BLaER1 treated with 17β-estradiol and CSF1 and Interleukin-3, amounts not matched to agents 10 nM and 100 nM (cell line): ENCODE measurements at regions not wholly inside any gene's neighbourhood (a gene's known extent, or its start where the extent isn't known, plus 50 kb on each side); places are given as distances from the start of the nearest gene placed in this dataset.

ENCODE experiments used
- H3K27ac ChIP-seq, 11 experiments: shearing (Covaris generic); formaldehyde crosslinking; 2 replicates each; pipeline ENCODE4 v1.8.1; 2022
- H3K27me3 ChIP-seq, 11 experiments: shearing (Covaris generic); formaldehyde crosslinking; 2 replicates each; pipeline ENCODE4 v1.8.1; 2022
- H3K36me3 ChIP-seq, 11 experiments: shearing (Covaris generic); formaldehyde crosslinking; 2 replicates each; pipeline ENCODE4 v1.8.1; 2022
- H3K4me1 ChIP-seq, 10 experiments: shearing (Covaris generic); formaldehyde crosslinking; 2 replicates each; pipeline ENCODE4 v1.8.1; 2022
- H3K4me2 ChIP-seq, 11 experiments: shearing (Covaris generic); formaldehyde crosslinking; 2 replicates each; pipeline ENCODE4 v1.8.1; 2022
- H3K4me3 ChIP-seq, 10 experiments: shearing (Covaris generic); formaldehyde crosslinking; 2 replicates each; pipeline ENCODE4 v1.8.1; 2022
- H3K9ac ChIP-seq, 11 experiments: shearing (Covaris generic); formaldehyde crosslinking; 2 replicates each; pipeline ENCODE4 v1.8.1; 2022
- H3K9me3 ChIP-seq, 11 experiments: shearing (Covaris generic); formaldehyde crosslinking; replicated peaks in 1 of 11; 2 replicates each; pipeline ENCODE4 v1.8.1; 2022
- H4K20me1 ChIP-seq, 11 experiments: shearing (Covaris generic); formaldehyde crosslinking; 2 replicates each; pipeline ENCODE4 v1.8.1; 2022
- Cebpa-rat ChIP-seq, 11 experiments: shearing (Covaris generic); IDR thresholded peaks; 2 replicates each; pipeline ENCODE4 v1.8.1; 2022

DNA sequence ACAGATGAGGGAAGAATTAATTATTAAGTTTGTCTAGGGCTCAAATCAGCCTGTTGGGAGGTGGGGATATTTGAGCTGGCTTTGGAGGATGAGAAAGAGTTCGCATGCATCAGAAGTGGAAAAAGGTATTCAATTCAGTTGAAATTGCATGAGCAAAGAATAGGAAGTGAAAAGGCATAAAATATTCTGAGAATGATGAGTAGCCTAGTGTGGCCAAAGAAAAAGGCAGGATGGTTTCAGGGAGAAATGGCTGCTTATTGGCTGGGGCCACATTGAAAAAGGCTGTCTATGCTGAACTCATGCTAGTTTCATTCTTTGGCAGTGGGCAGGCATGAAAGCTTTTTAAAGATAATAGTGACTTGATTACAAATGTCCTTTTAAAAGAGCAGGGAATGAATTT, 235.4 kb upstream of the RIOK2 start:
- no peak overlapping the region for H3K9ac ChIP-seq
- H3K36me3 ChIP-seq: no peaks in the 10 kb centered on the region
- H3K27ac ChIP-seq: no peak overlapping the region
- H3K27me3 ChIP-seq: no peaks in the 10 kb centered on the region
- no peaks in the 10 kb centered on the region for H3K9me3 ChIP-seq
- H4K20me1 ChIP-seq: no peaks in the 10 kb centered on the region
- no peak overlapping the region for H3K4me2 ChIP-seq
- no peaks in the 10 kb centered on the region for H3K4me1 ChIP-seq
- no peak overlapping the region for H3K4me3 ChIP-seq
- no peak for TF ChIP-seq Cebpa-rat (IDR thresholded peaks at IDR 0.05)

DNA sequence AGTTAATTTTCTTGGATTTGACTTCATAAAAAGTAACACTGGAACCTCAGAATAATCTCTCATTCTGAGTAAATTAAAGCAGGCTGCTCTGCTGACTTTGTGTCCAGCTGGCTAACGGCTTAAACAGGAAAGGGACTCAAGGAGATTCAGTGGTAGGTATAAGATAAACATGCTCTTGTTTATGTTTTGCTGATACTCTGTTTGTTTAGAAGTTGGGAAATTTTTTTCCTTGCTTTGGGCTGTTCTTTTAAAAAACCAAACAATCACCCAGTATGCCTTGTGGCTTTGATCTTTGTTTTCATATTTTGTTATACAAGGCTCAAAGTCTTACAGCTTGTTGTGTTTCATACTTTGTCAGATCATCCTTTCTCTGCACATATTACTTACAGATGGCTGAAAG, 237.6 kb upstream of the RIOK2 start:
- Histone ChIP-seq H4K20me1 (no peaks in the 10 kb centered on the region), H3K9ac (no peak overlapping the region), H3K4me1 (no peaks in the 10 kb centered on the region), H3K27ac (no peak overlapping the region), H3K4me3 (no peak overlapping the region), H3K27me3 (no peaks in the 10 kb centered on the region), H3K4me2 (no peak overlapping the region), H3K9me3 (no peaks in the 10 kb centered on the region), H3K36me3 (no peaks in the 10 kb centered on the region)
- TF ChIP-seq Cebpa-rat (IDR thresholded peaks at IDR 0.05): no peak

DNA sequence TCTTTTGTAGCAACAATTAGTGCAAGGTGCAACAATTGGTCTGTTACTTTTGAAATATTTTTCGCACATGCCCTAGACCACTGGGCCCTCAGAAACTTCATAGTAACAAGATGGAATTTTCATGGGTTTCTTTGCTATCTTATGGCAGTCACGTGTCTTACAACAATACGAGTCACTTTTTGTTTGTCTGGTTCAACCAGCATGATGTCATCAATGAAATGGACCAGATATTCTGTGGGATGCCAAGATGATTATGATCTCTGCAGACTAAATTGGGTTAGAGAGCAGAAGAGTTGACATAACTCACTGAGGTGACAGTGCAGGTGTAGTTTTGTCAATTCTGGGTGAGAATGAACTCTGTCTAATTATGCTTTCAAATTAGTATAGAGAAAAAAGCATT, 239.6 kb upstream of the RIOK2 start:
- Histone ChIP-seq H3K9me3 (no peaks in the 10 kb centered on the region), H3K4me3 (no peak overlapping the region), H4K20me1 (no peaks in the 10 kb centered on the region), H3K27me3 (no peaks in the 10 kb centered on the region), H3K27ac (no peak overlapping the region), H3K4me1 (no peaks in the 10 kb centered on the region), H3K36me3 (no peaks in the 10 kb centered on the region), H3K4me2 (no peak overlapping the region), H3K9ac (no peak overlapping the region)
- TF ChIP-seq Cebpa-rat (IDR thresholded peaks at IDR 0.05): no peak

DNA sequence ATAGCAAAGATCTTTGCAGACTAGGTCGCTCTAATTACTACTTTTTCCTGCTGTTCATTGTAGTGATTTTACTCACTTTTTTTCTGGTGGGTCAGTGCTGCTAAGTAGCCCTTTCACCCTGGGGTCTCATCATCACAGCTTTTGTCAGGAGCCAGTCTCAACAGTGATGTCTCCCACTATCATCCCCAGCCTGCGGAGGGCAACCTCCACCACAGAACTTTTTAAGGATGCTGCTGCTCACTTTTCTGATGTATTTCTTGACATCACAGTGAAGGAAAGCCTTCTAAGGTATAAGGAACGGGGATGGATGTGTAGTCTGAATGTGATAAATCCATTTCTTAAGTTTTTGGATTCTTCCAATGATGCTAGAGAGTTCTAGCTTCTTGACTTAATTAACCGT, 242.5 kb upstream of the RIOK2 start:
- Histone ChIP-seq H3K27me3 (no peaks in the 10 kb centered on the region), H3K4me2 (no peak overlapping the region)
- no peak for TF ChIP-seq Cebpa-rat (IDR thresholded peaks at IDR 0.05)

DNA sequence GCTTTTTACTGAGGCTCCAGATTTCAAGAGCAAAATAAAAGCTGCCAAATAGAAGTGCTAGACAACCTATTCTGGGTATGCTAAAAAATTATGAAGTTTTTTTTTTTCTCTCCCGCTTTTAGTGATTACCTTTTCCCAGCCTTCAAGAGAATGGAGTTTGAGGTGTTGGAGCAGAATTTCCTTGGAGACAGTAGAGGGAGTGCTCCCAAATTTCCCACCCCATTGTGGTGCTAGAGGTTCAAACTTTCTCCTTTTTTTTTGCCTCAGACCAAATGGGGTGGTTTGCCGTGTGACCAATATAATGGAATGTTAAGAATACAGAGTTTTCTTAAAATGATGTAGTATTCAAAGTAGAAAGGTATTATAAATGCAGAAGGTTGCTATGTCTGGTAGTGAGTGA, 244.2 kb upstream of the RIOK2 start:
- H3K4me3 ChIP-seq: no peak overlapping the region
- no peak overlapping the region for H3K27ac ChIP-seq
- H3K4me2 ChIP-seq: no peak overlapping the region
- no peaks in the 10 kb centered on the region for H3K27me3 ChIP-seq
- no peaks in the 10 kb centered on the region for H3K9me3 ChIP-seq
- H3K36me3 ChIP-seq: no peaks in the 10 kb centered on the region
- no peak for TF ChIP-seq Cebpa-rat (IDR thresholded peaks at IDR 0.05)
- H3K4me1 ChIP-seq: no peaks in the 10 kb centered on the region
- H3K9ac ChIP-seq: no peak overlapping the region
- no peaks in the 10 kb centered on the region for H4K20me1 ChIP-seq

More for the DNA sequence above, 242.5 kb upstream of the RIOK2 start:
- no peaks in the 10 kb centered on the region for H3K9me3 ChIP-seq
- H3K4me1 ChIP-seq: no peaks in the 10 kb centered on the region
- H3K4me3 ChIP-seq: no peak overlapping the region
- no peaks in the 10 kb centered on the region for H4K20me1 ChIP-seq
- no peak overlapping the region for H3K9ac ChIP-seq
- no peaks in the 10 kb centered on the region for H3K36me3 ChIP-seq
- no peak overlapping the region for H3K27ac ChIP-seq

DNA sequence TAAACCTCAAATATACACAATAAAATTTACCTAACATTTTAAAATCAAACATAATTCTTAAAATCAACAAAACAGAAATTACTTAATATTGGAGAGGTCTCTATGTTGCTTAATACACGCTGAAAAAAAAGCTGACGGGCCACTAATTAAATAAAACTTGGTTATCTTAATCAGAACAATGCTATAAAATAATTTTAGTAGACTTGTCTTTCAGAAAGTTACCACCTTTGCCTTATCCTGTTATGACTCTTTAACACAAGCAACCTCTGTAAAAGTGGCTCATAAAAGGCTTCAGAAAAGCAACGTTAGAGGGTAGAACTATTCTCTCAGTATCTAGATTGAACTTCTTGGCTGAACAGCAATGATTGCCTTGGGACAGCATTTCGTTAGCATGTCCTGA, 251.0 kb upstream of the RIOK2 start:
- Histone ChIP-seq H3K4me2 (no peak overlapping the region), H3K27me3 (no peaks in the 10 kb centered on the region), H3K36me3 (no peaks in the 10 kb centered on the region), H3K9ac (no peak overlapping the region), H3K9me3 (no peaks in the 10 kb centered on the region), H3K4me1 (no peaks in the 10 kb centered on the region), H3K4me3 (no peak overlapping the region), H3K27ac (no peak overlapping the region), H4K20me1 (no peaks in the 10 kb centered on the region)
- TF ChIP-seq Cebpa-rat (IDR thresholded peaks at IDR 0.05): no peak

DNA sequence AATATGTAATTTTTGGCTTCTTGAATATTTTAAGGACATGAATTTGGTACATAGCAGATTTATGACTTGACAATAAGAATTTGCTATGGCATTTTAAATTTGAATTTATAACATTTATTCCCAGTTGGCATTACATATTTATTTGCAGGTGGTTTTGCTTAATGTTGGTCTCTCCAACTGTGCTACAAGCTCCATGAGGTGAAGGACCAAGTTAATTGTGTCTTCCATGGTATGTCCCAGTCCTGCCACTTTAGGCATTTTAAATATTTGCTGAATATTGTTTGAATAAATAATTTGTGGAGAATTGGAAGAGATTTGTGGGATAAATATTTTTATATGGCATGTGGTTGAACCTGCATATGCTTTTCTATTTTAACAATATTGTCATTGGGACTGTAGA, 253.4 kb upstream of the RIOK2 start:
- TF ChIP-seq Cebpa-rat (IDR thresholded peaks at IDR 0.05): no peak
- H4K20me1 ChIP-seq: no peaks in the 10 kb centered on the region
- no peak overlapping the region for H3K27ac ChIP-seq
- no peaks in the 10 kb centered on the region for H3K9me3 ChIP-seq
- no peaks in the 10 kb centered on the region for H3K27me3 ChIP-seq
- H3K4me3 ChIP-seq: no peak overlapping the region
- no peak overlapping the region for H3K4me2 ChIP-seq
- no peak overlapping the region for H3K9ac ChIP-seq
- H3K36me3 ChIP-seq: no peaks in the 10 kb centered on the region
- no peaks in the 10 kb centered on the region for H3K4me1 ChIP-seq

DNA sequence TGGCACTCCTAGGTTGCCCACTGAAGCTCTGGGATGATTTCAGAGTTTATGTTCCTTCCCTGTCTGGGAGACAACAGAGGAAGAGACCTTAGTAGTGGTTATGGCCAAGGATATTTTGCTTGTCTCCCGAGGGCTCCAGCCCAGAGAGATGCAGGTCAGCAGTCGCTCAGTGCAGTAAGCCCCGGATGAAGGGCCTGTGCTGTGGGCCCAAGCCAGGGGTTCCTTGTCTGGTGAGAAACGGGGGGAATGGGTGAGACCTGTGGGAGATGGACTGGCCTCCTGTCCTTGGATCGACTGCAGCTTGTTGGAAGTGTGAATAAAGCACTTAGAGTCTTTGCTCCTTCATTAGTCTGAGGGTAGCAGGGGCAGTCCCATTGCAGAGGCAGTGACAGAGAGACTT, 260.7 kb upstream of the RIOK2 start:
- Histone ChIP-seq H3K36me3 (no peaks in the 10 kb centered on the region), H3K27me3 (no peaks in the 10 kb centered on the region), H3K4me1 (no peaks in the 10 kb centered on the region), H3K9ac (no peak overlapping the region), H3K27ac (no peak overlapping the region), H3K4me2 (no peak overlapping the region), H3K4me3 (no peak overlapping the region), H3K9me3 (peaks cover 0 to 25% (median 20%) of the 10 kb centered on the region in 11 experiments; a peak in 18 of 22 replicates), H4K20me1 (no peaks in the 10 kb centered on the region)
- TF ChIP-seq Cebpa-rat (IDR thresholded peaks at IDR 0.05): no peak

DNA sequence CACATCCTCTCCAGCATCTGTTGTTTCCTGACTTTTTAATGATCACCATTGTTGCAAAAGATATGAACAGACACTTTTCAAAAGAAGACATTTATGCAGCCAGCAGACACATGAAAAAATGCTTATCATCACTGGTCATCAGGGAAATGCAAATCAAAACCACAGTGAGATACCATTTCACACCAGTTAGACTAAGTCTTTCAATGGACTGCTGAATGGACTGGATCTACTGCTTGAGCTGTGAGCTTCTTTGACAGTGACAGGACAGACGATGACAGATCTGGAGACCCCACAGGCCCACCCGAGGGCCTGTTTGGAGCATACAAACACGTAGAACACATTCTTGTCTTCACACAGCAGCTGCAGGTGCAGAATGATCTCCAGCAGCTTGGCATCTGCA, 266.1 kb upstream of the RIOK2 start:
- H3K4me1 ChIP-seq: no peaks in the 10 kb centered on the region
- no peak overlapping the region for H3K4me3 ChIP-seq
- no peak for TF ChIP-seq Cebpa-rat (IDR thresholded peaks at IDR 0.05)
- no peaks in the 10 kb centered on the region for H3K27me3 ChIP-seq
- no peak overlapping the region for H3K27ac ChIP-seq
- no peaks in the 10 kb centered on the region for H3K36me3 ChIP-seq
- no peaks in the 10 kb centered on the region for H4K20me1 ChIP-seq
- peaks cover 0 to 18% (median 13%) of the 10 kb centered on the region in 11 experiments; a peak in 17 of 22 replicates for H3K9me3 ChIP-seq
- H3K4me2 ChIP-seq: no peak overlapping the region
- H3K9ac ChIP-seq: no peak overlapping the region

DNA sequence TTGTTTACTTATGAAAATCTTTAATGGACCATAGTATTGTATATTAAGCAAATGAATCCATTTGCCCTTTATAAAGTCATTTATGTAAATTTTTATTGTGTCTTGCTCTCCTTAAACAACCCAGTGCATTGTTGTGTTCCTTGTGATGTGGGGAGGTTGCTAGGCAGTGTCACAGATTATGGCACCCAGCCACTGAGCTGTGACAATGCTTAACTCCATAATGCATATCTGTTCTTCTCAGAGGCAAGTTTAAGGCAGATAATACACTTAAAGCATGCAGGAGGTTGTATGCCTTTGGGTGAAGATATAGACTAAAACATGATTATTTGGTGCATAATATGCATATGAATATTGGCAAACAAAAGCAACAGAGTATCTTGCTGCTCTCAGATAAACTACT, 269.6 kb upstream of the RIOK2 start:
- no peak overlapping the region for H3K27ac ChIP-seq
- no peaks in the 10 kb centered on the region for H3K4me1 ChIP-seq
- H3K27me3 ChIP-seq: no peaks in the 10 kb centered on the region
- H3K9me3 ChIP-seq: no peaks in the 10 kb centered on the region
- no peak for TF ChIP-seq Cebpa-rat (IDR thresholded peaks at IDR 0.05)
- H4K20me1 ChIP-seq: no peaks in the 10 kb centered on the region
- no peak overlapping the region for H3K4me3 ChIP-seq
- H3K36me3 ChIP-seq: no peaks in the 10 kb centered on the region
- no peak overlapping the region for H3K4me2 ChIP-seq
- H3K9ac ChIP-seq: no peak overlapping the region

DNA sequence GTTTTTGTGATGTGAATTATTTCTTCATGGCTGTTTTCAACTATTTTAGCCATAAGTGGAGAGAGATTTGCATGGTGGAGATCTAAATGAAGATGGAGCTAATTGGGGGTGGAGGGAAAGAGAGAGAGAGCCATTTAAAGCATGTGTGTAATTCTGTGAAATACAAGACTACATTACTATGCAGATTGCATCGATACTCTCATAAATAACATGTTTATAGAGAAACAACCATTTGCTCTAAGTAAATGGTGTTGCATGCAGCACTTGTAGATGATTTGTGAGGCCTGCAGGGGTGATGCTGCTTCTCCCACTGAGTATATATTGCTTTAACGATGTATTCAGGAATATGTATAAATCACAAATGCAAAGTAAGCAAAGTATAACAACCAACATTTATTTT, 270.2 kb upstream of the RIOK2 start:
- Histone ChIP-seq H3K4me2 (no peak overlapping the region), H3K9ac (no peak overlapping the region)
- TF ChIP-seq Cebpa-rat (IDR thresholded peaks at IDR 0.05): no peak

More for the DNA sequence above, 270.2 kb upstream of the RIOK2 start:
- Histone ChIP-seq H4K20me1 (no peaks in the 10 kb centered on the region), H3K27me3 (no peaks in the 10 kb centered on the region), H3K27ac (no peak overlapping the region), H3K36me3 (no peaks in the 10 kb centered on the region), H3K4me3 (no peak overlapping the region), H3K9me3 (no peaks in the 10 kb centered on the region), H3K4me1 (no peaks in the 10 kb centered on the region)
